Keratinocyte (primary cell): ENCODE measurements at regions not wholly inside any gene's neighbourhood (a gene's known extent, or its start where the extent isn't known, plus 50 kb on each side); places are given as distances from the start of the nearest gene placed in this dataset.

Source experiments
- DNase-seq: peaks from one replicate; pipeline ENCODE4 v3.0.0-alpha.2; 2011; ENCODE audit warnings: low read depth, missing footprints, low spot score
- FAIRE-seq: peaks from 2 replicates; lab custom pipeline; 2011; peaks lifted over from hg19 to GRCh38; lab: Jason Lieb, UNC
- H2AFZ ChIP-seq: 2 replicates; pipeline ENCODE4 v1.6.0; 2012; ENCODE audit warnings: low read length, control low read depth, inconsistent platforms; ENCODE audit not compliant: control insufficient read depth
- H3K27ac ChIP-seq: 2 replicates; pipeline ENCODE4 v1.5.1; 2011; ENCODE audit warnings: low read length; ENCODE audit not compliant: control insufficient read depth, insufficient read depth
- H3K27me3 ChIP-seq: 3 replicates; pipeline ENCODE4 v1.6.0; 2011; ENCODE audit warnings: low read length; ENCODE audit not compliant: control insufficient read depth, insufficient read depth; ENCODE audit errors: extremely low read depth
- H3K36me3 ChIP-seq, 2 experiments: 2 replicates in 1 of 2; 3 replicates in 1 of 2; pipeline ENCODE4 v1.5.1; 2011; ENCODE audit warnings: low read length in 2 of 2, mild to moderate bottlenecking in 1 of 2; ENCODE audit not compliant: control insufficient read depth in 2 of 2, insufficient read depth in 2 of 2; ENCODE audit errors: extremely low read depth in 1 of 2
- H3K4me1 ChIP-seq: 3 replicates; pipeline ENCODE4 v1.5.1; 2011; ENCODE audit warnings: low read length; ENCODE audit not compliant: control insufficient read depth, insufficient read depth; ENCODE audit errors: extremely low read depth
- H3K4me2 ChIP-seq: 3 replicates; pipeline ENCODE4 v1.6.0; 2011; ENCODE audit warnings: low read depth, low read length; ENCODE audit not compliant: control insufficient read depth, insufficient read depth; ENCODE audit errors: extremely low read depth
- H3K4me3 ChIP-seq, 3 experiments: fragments of 200-600 bp in 1 of 3; sonication (generic) in 1 of 3; 2 replicates in 2 of 3; 3 replicates in 1 of 3; pipeline ENCODE4 v1.5.1; 2011 to 2016; ENCODE audit warnings: low read length in 3 of 3, mild to moderate bottlenecking in 3 of 3, control low read depth in 2 of 3, inconsistent platforms in 1 of 3, low read depth in 1 of 3, mixed read lengths in 1 of 3, mixed run types in 1 of 3, moderate library complexity in 1 of 3; ENCODE audit not compliant: control insufficient read depth in 2 of 3, insufficient read depth in 2 of 3; ENCODE audit errors: extremely low read depth in 1 of 3
- H3K79me2 ChIP-seq: 2 replicates; pipeline ENCODE4 v1.6.0; 2012; ENCODE audit warnings: low read length; ENCODE audit not compliant: control insufficient read depth, insufficient read depth
- H3K9ac ChIP-seq: 3 replicates; pipeline ENCODE4 v1.6.0; 2011; ENCODE audit warnings: low read length; ENCODE audit not compliant: control insufficient read depth, insufficient read depth; ENCODE audit errors: extremely low read depth
- H3K9me1 ChIP-seq: 3 replicates; pipeline ENCODE4 v1.6.0; 2011; ENCODE audit warnings: low read length; ENCODE audit not compliant: control insufficient read depth, insufficient read depth; ENCODE audit errors: extremely low read depth
- H3K9me3 ChIP-seq: 2 replicates; pipeline ENCODE4 v1.5.1; 2012; ENCODE audit warnings: low read depth, low read length; ENCODE audit not compliant: control insufficient read depth
- H4K20me1 ChIP-seq: 3 replicates; pipeline ENCODE4 v1.6.0; 2011; ENCODE audit warnings: low read length; ENCODE audit not compliant: control insufficient read depth, insufficient read depth; ENCODE audit errors: extremely low read depth
- CTCF ChIP-seq, 3 experiments: IDR thresholded peaks in 1 of 3; conservative IDR thresholded peaks in 1 of 3; optimal IDR thresholded peaks in 1 of 3; 2 replicates in 2 of 3; 3 replicates in 1 of 3; pipeline versions ENCODE3 to v1.5.1; 2011; ENCODE audit warnings: low read length in 3 of 3, mild to moderate bottlenecking in 3 of 3, moderate library complexity in 2 of 3, control low read depth in 1 of 3, inconsistent platforms in 1 of 3; ENCODE audit not compliant: insufficient read depth in 2 of 3; ENCODE audit errors: extremely low read depth in 1 of 3
- EZH2 ChIP-seq: IDR thresholded peaks from one replicate; pipeline ENCODE4 v1.6.1; 2012; ENCODE audit warnings: inconsistent platforms, mild to moderate bottlenecking, low read length, moderate library complexity
- dilution Hi-C: fragments of 300-500 bp; cut with MboI; formaldehyde crosslinking; loops from one replicate; pipeline ENCODE4 v1.7.0; 2020; ENCODE audit warnings: low sequenced_read_pairs; ENCODE audit not compliant: extremely low pct_ligation_motif_present

DNA sequence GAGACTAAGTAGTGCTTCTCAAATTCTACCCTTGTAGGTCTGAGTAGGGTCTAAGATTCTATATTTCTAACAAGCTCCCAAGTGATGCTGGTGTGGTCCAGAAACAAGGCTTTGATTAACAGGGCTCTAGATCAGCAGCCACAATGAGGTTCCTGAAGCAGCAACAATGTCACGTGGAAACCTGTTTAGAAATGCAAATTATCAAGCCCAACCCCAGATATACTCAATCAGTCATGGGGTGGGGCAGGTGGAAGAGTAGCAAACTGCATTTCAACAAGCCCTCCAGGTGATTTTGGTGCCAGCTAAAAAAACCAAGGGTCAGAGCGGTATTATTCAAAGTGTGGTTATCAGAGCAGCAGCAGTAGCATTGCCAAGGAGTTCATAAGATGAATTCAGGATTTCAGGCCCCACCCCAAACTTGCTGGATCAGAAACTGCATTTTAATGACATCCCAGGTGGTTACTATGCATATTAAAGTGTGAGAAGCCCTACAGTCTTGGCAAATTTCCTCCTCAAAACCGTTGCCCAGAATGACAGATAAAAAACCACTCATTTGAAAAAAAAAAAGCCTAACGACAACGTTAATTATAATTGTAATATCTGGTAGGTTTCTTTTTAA is 199.2 kb downstream of the AHR start:
- Histone ChIP-seq H3K9me3 (no peaks in the 10 kb centered on the region), H3K79me2 (no peaks in the 10 kb centered on the region), H3K4me1 (peaks cover 22% of the 10 kb centered on the region), H3K4me2 (peak overlapping the region; percentile 51), H3K9me1 (no peaks in the 10 kb centered on the region), H3K36me3 (no peaks in the 10 kb centered on the region), H3K27me3 (no peaks in the 10 kb centered on the region), H3K4me3 (no peak overlapping the region), H3K27ac (no peak overlapping the region), H4K20me1 (no peaks in the 10 kb centered on the region), H2AFZ (no peak overlapping the region), H3K9ac (no peak overlapping the region)
- no peak for TF ChIP-seq EZH2
- TF ChIP-seq CTCF (optimal IDR thresholded peaks at IDR 0.05 in 1 of 3, IDR thresholded peaks at IDR 0.05 in 1 of 3, conservative IDR thresholded peaks at IDR 0.05 in 1 of 3; ENCODE audit: extremely low read depth in 1 of 3, insufficient read depth in 2 of 3, low read length in 3 of 3), result no peak
- no peak for DNase-seq
- peak; percentile 55 for FAIRE-seq
- dilution Hi-C loops, result no loop called here

DNA sequence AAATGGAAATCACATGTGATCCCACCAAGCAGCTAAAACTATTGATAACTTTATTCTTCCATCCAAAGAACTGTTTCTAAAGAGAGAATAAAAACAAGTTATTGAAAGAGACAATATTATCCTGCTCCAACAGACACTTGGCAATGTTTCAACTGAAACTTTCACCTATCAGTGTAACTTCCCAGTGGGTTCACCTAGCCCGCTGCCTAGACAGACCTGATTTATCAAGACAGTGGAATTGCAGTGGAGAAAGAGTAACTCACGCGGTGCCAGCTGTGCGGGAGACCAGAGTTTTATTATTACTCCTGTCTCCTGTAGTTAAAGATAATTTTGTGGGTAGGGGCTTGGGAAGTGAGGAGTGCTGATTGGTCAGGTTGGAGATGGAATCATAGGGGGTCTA is 199.8 kb downstream of the AHR start:
- H3K4me3 ChIP-seq, result no peak overlapping the region
- no peaks in the 10 kb centered on the region for H3K9me1 ChIP-seq
- H3K4me2 ChIP-seq, result peak overlapping the region; percentile 12
- TF ChIP-seq CTCF (optimal IDR thresholded peaks at IDR 0.05 in 1 of 3, IDR thresholded peaks at IDR 0.05 in 1 of 3, conservative IDR thresholded peaks at IDR 0.05 in 1 of 3; ENCODE audit: extremely low read depth in 1 of 3, insufficient read depth in 2 of 3, low read length in 3 of 3), result no peak
- no peak for TF ChIP-seq EZH2
- no peak overlapping the region for H3K9ac ChIP-seq
- no peak overlapping the region for H3K27ac ChIP-seq
- dilution Hi-C loops, result no loop called here
- no peaks in the 10 kb centered on the region for H3K79me2 ChIP-seq
- H3K4me1 ChIP-seq, result peaks cover 19% of the 10 kb centered on the region
- no peaks in the 10 kb centered on the region for H4K20me1 ChIP-seq
- no peak for DNase-seq
- no peaks in the 10 kb centered on the region for H3K27me3 ChIP-seq
- no peak overlapping the region for H2AFZ ChIP-seq
- no peaks in the 10 kb centered on the region for H3K9me3 ChIP-seq
- H3K36me3 ChIP-seq, result no peaks in the 10 kb centered on the region
- no peak for FAIRE-seq
